K562 (cell line): ENCODE measurements at regions not wholly inside any gene's neighbourhood (a gene's known extent, or its start where the extent isn't known, plus 50 kb on each side); places are given as distances from the start of the nearest gene placed in this dataset.
A peak's percentile ranks its signal among the peaks of the same experiment; 100 is the strongest.

Source experiments
- ATAC-seq: fragments of 200-7000 bp; cut with Tn5 transposase; 3 replicates; pipeline ENCODE4 v1.9.1; 2020; ENCODE audit warnings: moderate library complexity
- BruUV-seq: library from RNA; stranded (reverse); fragments of 400-500 nt; replicated peaks from 2 replicates; lab custom pipeline; 2021; lab: Mats Ljungman, UMichigan
- CTCF ChIA-PET: fragments of 300-600 bp; formaldehyde crosslinking; extraction: SDS; loops from one replicate; lab custom pipeline; 2021; ENCODE audit warnings: low intra/inter-chr PET ratio; lab: Yijun Ruan, JAX
- POLR2A ChIA-PET: fragments of 300-600, 350-650 bp; sonication (Branson Sonifier 250); formaldehyde crosslinking; extraction: SDS; loops from one replicate; lab custom pipeline; 2021; ENCODE audit warnings: antibody characterized with exemption, inconsistent platforms; lab: Yijun Ruan, JAX
- DNase-seq, 4 experiments: peaks; one replicate each; pipeline versions ENCODE4 v3.0.0 to v3.0.0-alpha.2; 2011 to 2018; ENCODE audit warnings: low spot score in 3 of 4, mixed read lengths in 3 of 4; ENCODE audit errors: extremely low read depth in 1 of 4
- FAIRE-seq: peaks from 2 replicates; lab custom pipeline; 2011; peaks lifted over from hg19 to GRCh38; lab: Jason Lieb, UNC
- H2AFZ ChIP-seq: 2 replicates; pipeline ENCODE4 v1.6.0; 2011; ENCODE audit warnings: low read depth, low read length, control low read depth, inconsistent platforms
- H3K27ac ChIP-seq: fragments of 200-600 bp; 3 replicates; pipeline ENCODE4 v1.8.0; 2011; ENCODE audit warnings: low read depth, mild to moderate bottlenecking, control low read depth, inconsistent platforms, low read length, moderate library complexity, mixed read lengths; ENCODE audit errors: extremely low read depth
- H3K27me3 ChIP-seq, 2 experiments: fragments of 300-600 bp in 1 of 2; 2 replicates in 1 of 2; 3 replicates in 1 of 2; pipeline versions ENCODE4 v1.6.0 to v1.8.0; 2011; ENCODE audit warnings: inconsistent platforms in 2 of 2, low read length in 2 of 2, mild to moderate bottlenecking in 1 of 2, mixed read lengths in 1 of 2, moderate library complexity in 1 of 2; ENCODE audit not compliant: control insufficient read depth in 2 of 2, insufficient read depth in 2 of 2
- H3K36me3 ChIP-seq: fragments of 300-600 bp; 3 replicates; pipeline ENCODE4 v1.8.0; 2011; ENCODE audit warnings: mild to moderate bottlenecking, low read length, inconsistent platforms; ENCODE audit not compliant: control insufficient read depth, insufficient read depth
- H3K4me1 ChIP-seq, 2 experiments: fragments of 200-600 bp in 1 of 2; replicated peaks in 1 of 2; 2 replicates in 1 of 2; 3 replicates in 1 of 2; pipeline versions ENCODE4 v1.5.1 to v1.8.0; 2011; ENCODE audit warnings: inconsistent platforms in 2 of 2, low read length in 2 of 2, mild to moderate bottlenecking in 1 of 2, mixed read lengths in 1 of 2, moderate library complexity in 1 of 2; ENCODE audit not compliant: control insufficient read depth in 2 of 2, insufficient read depth in 2 of 2
- H3K4me2 ChIP-seq: 2 replicates; pipeline ENCODE4 v1.6.1; 2011; ENCODE audit warnings: low read length, control low read depth, inconsistent platforms, mixed read lengths; ENCODE audit not compliant: insufficient read depth
- H3K4me3 ChIP-seq: fragments of 200-600 bp; sonication (generic), shearing (Covaris generic); 2 replicates; pipeline ENCODE4 v1.5.1; 2016; ENCODE audit warnings: control low read depth, inconsistent platforms
- H3K79me2 ChIP-seq: fragments of 200-600 bp; 3 replicates; pipeline ENCODE4 v1.8.0; 2011; ENCODE audit warnings: low read length, inconsistent platforms; ENCODE audit not compliant: control insufficient read depth, insufficient read depth
- H3K9ac ChIP-seq, 2 experiments: 2 replicates each; pipeline versions ENCODE4 v1.6.0 to v1.6.1; 2011; ENCODE audit warnings: low read depth in 2 of 2, low read length in 2 of 2, control low read depth in 1 of 2, inconsistent platforms in 1 of 2, mild to moderate bottlenecking in 1 of 2, mixed read lengths in 1 of 2; ENCODE audit not compliant: insufficient read depth in 1 of 2
- H3K9me1 ChIP-seq: one replicate; pipeline ENCODE4 v1.6.0; 2011; ENCODE audit warnings: inconsistent platforms, mild to moderate bottlenecking, low read length, moderate library complexity; ENCODE audit not compliant: control insufficient read depth, insufficient read depth
- H3K9me3 ChIP-seq: replicated peaks from 2 replicates; pipeline ENCODE4 v1.5.1; 2011; ENCODE audit warnings: low read depth, low read length, inconsistent platforms; ENCODE audit not compliant: control insufficient read depth, insufficient read depth
- H4K20me1 ChIP-seq: replicated peaks from 2 replicates; pipeline ENCODE4 v1.6.1; 2011; ENCODE audit warnings: low read length, inconsistent platforms, mixed read lengths; ENCODE audit not compliant: control insufficient read depth, insufficient read depth
- BCOR ChIP-seq: fragments of 450-650 bp; IDR thresholded peaks from 2 replicates; pipeline ENCODE4 v1.6.1; 2016
- C11orf30 ChIP-seq: fragments of 450-650 bp; IDR thresholded peaks from 2 replicates; pipeline ENCODE4 v1.6.1; 2016; ENCODE audit warnings: low read depth, mild to moderate bottlenecking
- CGGBP1 ChIP-seq: fragments of 250-450 bp; sonication (Bioruptor Pico); IDR thresholded peaks from 2 replicates; pipeline ENCODE4 v1.9.0; 2021; ENCODE audit warnings: mild to moderate bottlenecking
- E2F6 ChIP-seq, 2 experiments: IDR thresholded peaks; 2 replicates each; pipeline ENCODE4 v1.6.1; 2011; ENCODE audit warnings: borderline replicate concordance in 1 of 2, control low read depth in 1 of 2, low read depth in 1 of 2, low read length in 1 of 2, mild to moderate bottlenecking in 1 of 2, mixed read lengths in 1 of 2, moderate library complexity in 1 of 2; ENCODE audit not compliant: insufficient read depth in 1 of 2, insufficient read length in 1 of 2, poor library complexity in 1 of 2, severe bottlenecking in 1 of 2; ENCODE audit errors: extremely low read depth in 1 of 2
- ELF4 ChIP-seq: fragments of 450-650 bp; formaldehyde crosslinking; IDR thresholded peaks from 2 replicates; pipeline ENCODE4 v1.4.0; 2022; ENCODE audit warnings: missing genetic modification characterization
- FOXM1 ChIP-seq, 2 experiments: fragments of 450-650 bp in 1 of 2; sonication (generic) in 1 of 2; formaldehyde crosslinking in 1 of 2; IDR thresholded peaks; 2 replicates each; pipeline versions ENCODE4 v1.6.1 to v1.9.0; 2017 to 2022; ENCODE audit warnings: low read depth in 2 of 2, mild to moderate bottlenecking in 2 of 2, missing genetic modification reagents in 1 of 2, moderate library complexity in 1 of 2
- ILF3 ChIP-seq: fragments of 450-650 bp; IDR thresholded peaks from 2 replicates; pipeline ENCODE4 v1.6.1; 2018; ENCODE audit warnings: antibody characterized with exemption, mild to moderate bottlenecking, moderate library complexity, borderline replicate concordance
- MEF2D ChIP-seq: conservative IDR thresholded peaks from 2 replicates; pipeline ENCODE4 v1.6.1; 2016; ENCODE audit warnings: low read depth, missing genetic modification characterization, missing compliant biosample characterization
- PBX2 ChIP-seq, 2 experiments: IDR thresholded peaks in 1 of 2; conservative IDR thresholded peaks in 1 of 2; 2 replicates each; pipeline ENCODE4 v1.6.1; 2016; ENCODE audit warnings: low read depth in 2 of 2, mild to moderate bottlenecking in 1 of 2, missing compliant biosample characterization in 1 of 2, missing genetic modification characterization in 1 of 2, moderate library complexity in 1 of 2
- PHB2 ChIP-seq: fragments of 450-650 bp; IDR thresholded peaks from 2 replicates; pipeline ENCODE4 v1.6.1; 2017; ENCODE audit warnings: low read depth
- POLR2G ChIP-seq: fragments of 200-400 bp; formaldehyde crosslinking; IDR thresholded peaks from 2 replicates; pipeline ENCODE4 v1.6.1; 2017; ENCODE audit warnings: low read depth, mild to moderate bottlenecking, antibody characterized with exemption, low read length, moderate library complexity
- SMC3 ChIP-seq: conservative IDR thresholded peaks from 2 replicates; pipeline ENCODE4 v1.6.1; 2011; ENCODE audit warnings: low read depth, low read length, improper control_type of control experiment; ENCODE audit not compliant: insufficient read depth
- SNIP1 ChIP-seq: fragments of 450-650 bp; IDR thresholded peaks from 2 replicates; pipeline ENCODE4 v1.7.1; 2017; ENCODE audit warnings: low read depth, mild to moderate bottlenecking
- ZNF316 ChIP-seq: fragments of 450-650 bp; IDR thresholded peaks from 2 replicates; pipeline ENCODE4 v1.6.1; 2016
- ZNF347 ChIP-seq: fragments of 450-650 bp; formaldehyde crosslinking; IDR thresholded peaks from 2 replicates; pipeline ENCODE4 v1.4.0; 2020; ENCODE audit warnings: low read depth, mild to moderate bottlenecking, moderate library complexity
- ZNF75A ChIP-seq: fragments of 450-650 bp; formaldehyde crosslinking; IDR thresholded peaks from 2 replicates; pipeline ENCODE4 v1.4.0; 2020; ENCODE audit warnings: mild to moderate bottlenecking
- ZNF79 ChIP-seq: fragments of 250-450 bp; sonication (Bioruptor Pico); IDR thresholded peaks from 2 replicates; pipeline ENCODE4 v1.4.0; 2020; ENCODE audit warnings: low read depth, mild to moderate bottlenecking, moderate library complexity
- WGBS: fragments of 100-300 bp; shearing (Covaris generic); methylation state at CpG from one replicate; pipeline ENCODE4 v1.1.6; 2016; ENCODE audit warnings: low coverage, mixed read lengths; ENCODE audit not compliant: insufficient coverage; ENCODE audit errors: missing lambda C conversion rate; 5-methylcytosine and 5-hydroxymethylcytosine counted together
- in situ Hi-C: fragments of 300-500 bp; cut with MboI; formaldehyde crosslinking; loops from 4 replicates; pipeline ENCODE4 v1.15.0; 2018; ENCODE audit warnings: inconsistent platforms, mixed read lengths
- intact Hi-C: fragments of 100-400 bp; cut with micrococcal nuclease; formaldehyde crosslinking; loops from 2 replicates; pipeline ENCODE4 v1.14.2; 2022

GRCh38 chr16:79926451-79927205, 326.1 kb upstream of the MAF start (continued):
- TF ChIP-seq PBX2 (CRISPR knock-in tag; IDR thresholded peaks at IDR 0.05; ENCODE audit: low read depth) (no peak), PBX2 (tag; conservative IDR thresholded peaks at IDR 0.05; ENCODE audit: low read depth) (peak; percentile 60), BCOR (0 out of 2 replicates have a peak, but pooled peaks have one; percentile 13), FOXM1 (IDR thresholded peaks at IDR 0.05; ENCODE audit: low read depth) (no peak), FOXM1 (CRISPR knock-in tag; IDR thresholded peaks at IDR 0.05; ENCODE audit: low read depth) (no peak), ELF4 (no peak), ILF3 (no peak)

- ATAC-seq (no peak), FAIRE-seq (no peak), DNase-seq (no peak)
- Histone ChIP-seq H3K9ac (no peak overlapping the region), H3K4me3 (no peak overlapping the region), H3K4me1 (no peaks in the 10 kb centered on the region; a peak in 1 of 5 replicates), H3K27me3 (no peaks in the 10 kb centered on the region), H4K20me1 (no peaks in the 10 kb centered on the region), H3K9me1 (no peaks in the 10 kb centered on the region), H3K36me3 (no peaks in the 10 kb centered on the region), H3K27ac (no peak overlapping the region), H2AFZ (no peak overlapping the region), H3K4me2 (no peak overlapping the region), H3K79me2 (no peaks in the 10 kb centered on the region), H3K9me3 (no peaks in the 10 kb centered on the region)
- intact Hi-C loops (loop anchor here (5.0 to 10.0 kb wide), 2 partner anchors 161 to 1084 kb away; partner anchors contain the start of genes CENPN and CMC2), in situ Hi-C loops (no loop called here)
- POLR2A ChIA-PET: interaction anchor here (0.7 to 1.4 kb wide), 5 partner anchors 9 to 28 kb away, joined by 3 to 4 read pairs (median 3); no protein-coding TSS in a partner anchor
- CTCF ChIA-PET: interaction anchor here (0.5 kb wide), 1 partner anchor 161 kb away, joined by 3 read pairs; no protein-coding TSS in a partner anchor
- BruUV-seq: no TSS peak
- WGBS: 63% methylated on average over 3 of the region's 3 CpGs
- peak; percentile 22; the same call in 1 of the 2 replicates for TF ChIP-seq C11orf30
- TF ChIP-seq POLR2G: no peak
- TF ChIP-seq MEF2D (tag): no peak
- no peak for TF ChIP-seq ZNF347 (CRISPR knock-in tag)
- TF ChIP-seq ZNF79: no peak
- no peak for TF ChIP-seq PHB2
- no peak for TF ChIP-seq ZNF75A (CRISPR knock-in tag)
- TF ChIP-seq SMC3: no peak
- TF ChIP-seq CGGBP1 (CRISPR knock-in tag): no peak
- TF ChIP-seq ZNF316: peak; percentile 25; the same call in 1 of the 2 replicates
- no peak for TF ChIP-seq E2F6 (IDR thresholded peaks at IDR 0.05; ENCODE audit: borderline replicate concordance in 1 of 2, extremely low read depth in 1 of 2, insufficient read depth in 1 of 2, insufficient read length in 1 of 2, low read depth in 1 of 2, low read length in 1 of 2, poor library complexity in 1 of 2, severe bottlenecking in 1 of 2)
- TF ChIP-seq SNIP1: no peak
These were observed 322.9 kb upstream of the MAF start for GRCh38 chr16:79923431-79923830.
